GM06990 (cell line): ENCODE measurements at regions not wholly inside any gene's neighbourhood (a gene's known extent, or its start where the extent isn't known, plus 50 kb on each side); places are given as distances from the start of the nearest gene placed in this dataset.

Experiments used
- DNase-seq: peaks from one replicate; pipeline ENCODE4 v3.0.0-alpha.2; 2011; ENCODE audit not compliant: insufficient read length; ENCODE audit errors: extremely low read depth
- H3K27me3 ChIP-seq: replicated peaks from 2 replicates; pipeline ENCODE4 v1.6.0; 2011; ENCODE audit warnings: low read length; ENCODE audit not compliant: control insufficient read depth, insufficient read depth
- H3K36me3 ChIP-seq: 2 replicates; pipeline ENCODE4 v1.5.1; 2011; ENCODE audit warnings: low read length; ENCODE audit not compliant: control insufficient read depth, insufficient read depth
- H3K4me3 ChIP-seq: replicated peaks from 2 replicates; pipeline ENCODE4 v1.5.1; 2011; ENCODE audit warnings: low read depth, mild to moderate bottlenecking, control low read depth, low read length
- TF ChIP-seq, protein P1 (sequence below): IDR thresholded peaks from 2 replicates; pipeline ENCODE4 v1.5.1; 2011; ENCODE audit warnings: low read length, control low read depth, mild to moderate bottlenecking, inconsistent platforms; ENCODE audit not compliant: insufficient read depth, poor library complexity, severe bottlenecking

GRCh38 chr6:44029444-44030185, 97.6 kb downstream of the MRPL14 start:
- Histone ChIP-seq H3K27me3 (peaks cover 2% of the 10 kb centered on the region), H3K4me3 (no peak overlapping the region), H3K36me3 (no peaks in the 10 kb centered on the region)
- no peak for DNase-seq
- TF ChIP-seq, protein P1, sequence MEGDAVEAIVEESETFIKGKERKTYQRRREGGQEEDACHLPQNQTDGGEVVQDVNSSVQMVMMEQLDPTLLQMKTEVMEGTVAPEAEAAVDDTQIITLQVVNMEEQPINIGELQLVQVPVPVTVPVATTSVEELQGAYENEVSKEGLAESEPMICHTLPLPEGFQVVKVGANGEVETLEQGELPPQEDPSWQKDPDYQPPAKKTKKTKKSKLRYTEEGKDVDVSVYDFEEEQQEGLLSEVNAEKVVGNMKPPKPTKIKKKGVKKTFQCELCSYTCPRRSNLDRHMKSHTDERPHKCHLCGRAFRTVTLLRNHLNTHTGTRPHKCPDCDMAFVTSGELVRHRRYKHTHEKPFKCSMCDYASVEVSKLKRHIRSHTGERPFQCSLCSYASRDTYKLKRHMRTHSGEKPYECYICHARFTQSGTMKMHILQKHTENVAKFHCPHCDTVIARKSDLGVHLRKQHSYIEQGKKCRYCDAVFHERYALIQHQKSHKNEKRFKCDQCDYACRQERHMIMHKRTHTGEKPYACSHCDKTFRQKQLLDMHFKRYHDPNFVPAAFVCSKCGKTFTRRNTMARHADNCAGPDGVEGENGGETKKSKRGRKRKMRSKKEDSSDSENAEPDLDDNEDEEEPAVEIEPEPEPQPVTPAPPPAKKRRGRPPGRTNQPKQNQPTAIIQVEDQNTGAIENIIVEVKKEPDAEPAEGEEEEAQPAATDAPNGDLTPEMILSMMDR, result no peak

DNA sequence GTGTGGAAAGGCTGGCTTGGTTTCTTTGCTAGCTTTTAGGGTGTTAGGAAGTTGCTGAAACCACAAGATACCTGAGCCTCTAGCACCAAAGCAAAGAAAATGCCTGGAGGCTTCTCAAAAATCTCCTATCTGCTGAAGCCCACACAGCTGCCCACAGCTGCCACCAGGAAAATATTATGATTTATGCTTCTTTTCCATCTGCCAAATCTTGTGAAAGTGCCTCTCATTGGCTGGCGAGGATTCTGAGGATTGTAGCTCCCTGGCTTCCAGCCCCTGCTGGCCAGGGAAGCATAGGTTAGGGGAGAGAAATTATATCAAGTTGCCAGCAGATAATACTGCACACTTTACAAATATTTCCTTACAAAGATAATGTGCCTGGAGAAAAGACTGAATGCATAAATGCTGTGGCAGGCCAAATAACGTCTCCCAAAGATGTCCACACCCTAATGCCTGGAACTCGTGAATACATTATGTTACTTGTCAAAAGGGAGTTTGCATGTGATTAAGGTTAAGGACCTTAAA, 98.4 kb downstream of the MRPL14 start:
- Histone ChIP-seq H3K4me3 (no peak overlapping the region), H3K27me3 (peaks cover 2% of the 10 kb centered on the region), H3K36me3 (no peaks in the 10 kb centered on the region)
- DNase-seq, result no peak
- TF ChIP-seq, protein P1, result no peak

DNA sequence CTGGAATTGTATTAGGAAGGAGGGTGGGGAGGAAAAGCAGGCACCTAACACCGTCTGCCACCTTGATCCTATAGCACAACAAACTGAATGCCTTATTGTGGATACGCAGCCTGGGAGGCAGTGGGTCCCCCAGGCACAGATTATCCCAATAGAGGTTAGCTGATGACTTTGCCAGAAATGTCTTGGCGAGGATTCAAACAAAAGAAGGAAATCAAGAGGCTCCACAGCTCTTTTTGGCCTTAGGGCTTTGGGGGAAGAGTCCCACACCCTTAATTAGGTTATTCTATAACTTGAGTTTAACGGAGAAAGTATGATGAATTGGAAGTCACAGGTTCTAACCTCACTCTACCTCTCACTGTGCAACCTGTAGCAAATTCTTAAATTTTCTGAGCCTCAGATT, 102.0 kb downstream of the MRPL14 start:
- H3K27me3 ChIP-seq, result no peaks in the 10 kb centered on the region; the same call in 1 of the 2 replicates
- no peak for DNase-seq
- TF ChIP-seq, protein P1, result no peak
- H3K36me3 ChIP-seq, result no peaks in the 10 kb centered on the region
- no peak overlapping the region for H3K4me3 ChIP-seq

DNA sequence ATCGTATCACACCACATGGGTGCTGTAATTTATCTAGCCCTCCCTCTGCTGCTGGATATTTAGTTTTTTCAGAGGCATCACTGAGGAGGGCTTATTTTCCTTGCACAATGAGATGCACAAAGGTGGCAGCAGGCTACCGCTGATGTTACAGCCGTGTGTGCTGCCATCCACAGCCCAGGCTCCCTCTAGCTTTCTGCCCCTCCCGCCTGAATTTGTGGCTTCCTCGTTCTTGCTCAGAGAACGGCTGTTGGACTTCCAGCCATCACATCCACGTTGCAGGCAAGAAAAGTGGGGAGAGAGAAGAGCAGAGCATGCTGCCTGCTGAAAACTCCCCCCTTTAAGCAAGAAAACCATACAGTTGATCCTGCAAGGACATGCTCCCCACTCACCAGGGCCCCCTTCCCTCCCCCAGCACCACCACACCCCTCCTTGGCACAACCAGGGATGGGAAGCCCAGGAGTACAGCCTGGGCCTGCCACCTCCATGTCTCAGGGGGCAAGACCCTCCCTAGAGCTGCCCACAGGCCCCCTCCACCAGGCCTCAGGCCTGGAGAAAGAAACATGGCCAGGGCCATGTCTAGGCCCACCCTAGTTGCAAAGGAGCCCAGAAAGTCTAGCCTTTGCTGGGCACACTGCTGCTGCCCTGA, 102.6 kb downstream of the MRPL14 start:
- TF ChIP-seq, protein P1, result no peak
- no peak overlapping the region for H3K4me3 ChIP-seq
- no peaks in the 10 kb centered on the region; the same call in 1 of the 2 replicates for H3K27me3 ChIP-seq
- no peak for DNase-seq
- no peaks in the 10 kb centered on the region for H3K36me3 ChIP-seq

DNA sequence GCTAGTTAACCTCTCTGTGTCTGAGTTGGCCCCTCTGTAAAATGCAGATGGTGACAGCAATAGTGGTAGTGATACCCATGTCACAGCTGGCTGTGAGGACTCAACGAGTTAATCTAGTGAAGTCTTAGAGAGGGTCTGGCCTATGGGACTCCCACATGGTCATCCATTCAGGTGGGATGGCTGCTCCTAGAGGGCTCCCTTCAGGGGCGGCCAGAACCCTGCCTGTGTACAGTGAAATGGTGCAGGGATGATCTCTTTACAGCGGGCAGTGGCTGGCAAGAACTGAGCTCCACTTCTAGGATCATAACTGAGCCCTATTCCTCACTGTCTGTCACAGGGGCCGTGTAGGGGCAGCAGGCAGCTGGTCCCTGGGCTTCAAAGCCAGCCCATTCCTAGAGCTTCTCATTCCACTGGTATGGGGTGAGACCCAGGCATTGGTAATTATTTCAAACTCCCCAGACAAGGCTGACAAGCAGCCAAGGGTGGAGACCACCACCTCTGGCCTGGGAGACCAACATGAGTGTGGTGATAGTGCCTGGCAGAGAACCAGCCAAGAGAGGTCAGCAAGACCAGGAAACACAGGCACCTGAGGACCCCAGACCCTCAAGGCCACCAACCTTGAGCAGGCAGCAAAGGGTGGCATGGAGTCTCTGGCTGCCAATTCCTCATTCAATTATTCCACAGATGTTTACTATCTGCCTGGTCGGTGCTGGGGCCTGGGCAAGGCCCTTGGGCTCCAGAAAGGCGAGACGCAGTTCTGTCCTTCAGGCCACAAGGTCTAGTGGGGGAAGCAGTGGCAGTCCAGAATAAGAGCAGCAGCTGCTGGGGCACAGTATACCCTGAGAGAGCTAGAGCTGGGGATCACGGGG, 103.4 kb downstream of the MRPL14 start:
- Histone ChIP-seq H3K4me3 (no peak overlapping the region), H3K27me3 (no peaks in the 10 kb centered on the region; the same call in 1 of the 2 replicates), H3K36me3 (no peaks in the 10 kb centered on the region)
- DNase-seq, result no peak
- TF ChIP-seq, protein P1, result no peak
